Stimulated activated memory B cell treated with anti-CD40 and anti-IgM and Interleukin-4, amounts not matched to agents 10 μg/mL and 1 μg/mL and 100 μg/mL, for 72 hours (primary cell): ENCODE measurements at regions not wholly inside any gene's neighbourhood (a gene's known extent, or its start where the extent isn't known, plus 50 kb on each side); places are given as distances from the start of the nearest gene placed in this dataset.
"Not testable (repeated sequence)": the region's sequence is repeated elsewhere in the genome, so short reads cannot be mapped to it uniquely, and the experiment has no call there.

Experiments used
- ATAC-seq: fragments of 150-1000 bp; cut with Tn5 transposase; 2 replicates; pipeline ENCODE4 v1.10.0; 2021
- H3K27ac Mint-ChIP-seq: one replicate; pipeline ENCODE4 v1.8.0; 2022; ENCODE audit warnings: mild to moderate bottlenecking, mixed read lengths
- H3K27me3 Mint-ChIP-seq: one replicate; pipeline ENCODE4 v1.8.0; 2022; ENCODE audit warnings: mixed read lengths
- H3K36me3 Mint-ChIP-seq: one replicate; pipeline ENCODE4 v1.8.0; 2022; ENCODE audit warnings: mixed read lengths
- H3K4me1 Mint-ChIP-seq: one replicate; pipeline ENCODE4 v1.8.0; 2022; ENCODE audit warnings: mixed read lengths
- H3K4me3 Mint-ChIP-seq: one replicate; pipeline ENCODE4 v1.8.0; 2022; ENCODE audit warnings: mild to moderate bottlenecking, moderate library complexity, mixed read lengths
- H3K9me3 Mint-ChIP-seq: one replicate; pipeline ENCODE4 v1.8.0; 2022; ENCODE audit warnings: mixed read lengths

- H3K36me3 Mint-ChIP-seq = no peaks in the 10 kb centered on the region
- H3K27ac Mint-ChIP-seq = no peak overlapping the region
- H3K4me3 Mint-ChIP-seq = no peak overlapping the region
- ATAC-seq = no peak
- no peaks in the 10 kb centered on the region for H3K4me1 Mint-ChIP-seq
- H3K27me3 Mint-ChIP-seq = no peaks in the 10 kb centered on the region
- H3K9me3 Mint-ChIP-seq = no peaks in the 10 kb centered on the region
These were observed 440.5 kb downstream of the SEMA3D start for GRCh38 chr7:84746353-84746752.

GRCh38 chr7:84744385-84744784 is 442.5 kb downstream of the SEMA3D start:
- Mint-ChIP-seq H3K27ac (no peak overlapping the region), H3K36me3 (no peaks in the 10 kb centered on the region), H3K4me3 (no peak overlapping the region), H3K4me1 (no peaks in the 10 kb centered on the region), H3K27me3 (no peaks in the 10 kb centered on the region), H3K9me3 (no peaks in the 10 kb centered on the region)
- no peak for ATAC-seq

GRCh38 chr7:84738583-84739150 is 448.2 kb downstream of the SEMA3D start:
- no peak overlapping the region for H3K27ac Mint-ChIP-seq
- no peak overlapping the region for H3K4me3 Mint-ChIP-seq
- H3K9me3 Mint-ChIP-seq = peaks cover 2% of the 10 kb centered on the region

GRCh38 chr7:84735677-84736076 is 451.2 kb downstream of the SEMA3D start:
- Mint-ChIP-seq H3K27me3 (no peaks in the 10 kb centered on the region), H3K4me3 (no peak overlapping the region), H3K9me3 (peaks cover 2% of the 10 kb centered on the region), H3K27ac (no peak overlapping the region), H3K4me1 (no peaks in the 10 kb centered on the region), H3K36me3 (no peaks in the 10 kb centered on the region)
- ATAC-seq = no peak

More at GRCh38 chr7:84738583-84739150, 448.2 kb downstream of the SEMA3D start:
- ATAC-seq = no peak
- no peaks in the 10 kb centered on the region for H3K36me3 Mint-ChIP-seq
- H3K27me3 Mint-ChIP-seq = no peaks in the 10 kb centered on the region
- no peaks in the 10 kb centered on the region for H3K4me1 Mint-ChIP-seq

GRCh38 chr7:84735011-84735410 is 451.8 kb downstream of the SEMA3D start:
- Mint-ChIP-seq H3K4me3 (no peak overlapping the region), H3K27ac (no peak overlapping the region), H3K27me3 (no peaks in the 10 kb centered on the region), H3K36me3 (no peaks in the 10 kb centered on the region), H3K9me3 (peaks cover 2% of the 10 kb centered on the region), H3K4me1 (no peaks in the 10 kb centered on the region)
- no peak for ATAC-seq

GRCh38 chr7:84733976-84734375 is 452.9 kb downstream of the SEMA3D start:
- ATAC-seq, H3K27me3 Mint-ChIP-seq, H3K9me3 Mint-ChIP-seq, H3K4me1 Mint-ChIP-seq, H3K4me3 Mint-ChIP-seq, H3K36me3 Mint-ChIP-seq, H3K27ac Mint-ChIP-seq: not testable (repeated sequence)

GRCh38 chr7:84730864-84731263 is 456.0 kb downstream of the SEMA3D start:
- ATAC-seq, H3K27ac Mint-ChIP-seq, H3K9me3 Mint-ChIP-seq, H3K27me3 Mint-ChIP-seq, H3K36me3 Mint-ChIP-seq, H3K4me1 Mint-ChIP-seq, H3K4me3 Mint-ChIP-seq: not testable (repeated sequence)

GRCh38 chr7:84729284-84729683 is 457.6 kb downstream of the SEMA3D start:
- H3K36me3 Mint-ChIP-seq = no peaks in the 10 kb centered on the region
- H3K4me3 Mint-ChIP-seq = no peak overlapping the region
- ATAC-seq = no peak
- no peaks in the 10 kb centered on the region for H3K4me1 Mint-ChIP-seq
- H3K9me3 Mint-ChIP-seq = peaks cover 5% of the 10 kb centered on the region
- no peaks in the 10 kb centered on the region for H3K27me3 Mint-ChIP-seq
- H3K27ac Mint-ChIP-seq = no peak overlapping the region

- H3K27me3 Mint-ChIP-seq = no peaks in the 10 kb centered on the region
- H3K4me1 Mint-ChIP-seq = no peaks in the 10 kb centered on the region
- no peaks in the 10 kb centered on the region for H3K36me3 Mint-ChIP-seq
- H3K4me3 Mint-ChIP-seq = no peak overlapping the region
- ATAC-seq = no peak
- peaks cover 2% of the 10 kb centered on the region for H3K9me3 Mint-ChIP-seq
- no peak overlapping the region for H3K27ac Mint-ChIP-seq
These were observed 464.1 kb downstream of the SEMA3D start for GRCh38 chr7:84722734-84723133.

- no peak overlapping the region for H3K27ac Mint-ChIP-seq
- no peak for ATAC-seq
- no peak overlapping the region for H3K4me3 Mint-ChIP-seq
- H3K4me1 Mint-ChIP-seq = no peaks in the 10 kb centered on the region
- no peaks in the 10 kb centered on the region for H3K36me3 Mint-ChIP-seq
- H3K9me3 Mint-ChIP-seq = peaks cover 2% of the 10 kb centered on the region
- no peaks in the 10 kb centered on the region for H3K27me3 Mint-ChIP-seq
These were observed 464.8 kb downstream of the SEMA3D start for GRCh38 chr7:84722086-84722485.

GRCh38 chr7:84720456-84721097 is 466.3 kb downstream of the SEMA3D start:
- H3K9me3 Mint-ChIP-seq = no peaks in the 10 kb centered on the region
- H3K27ac Mint-ChIP-seq = no peak overlapping the region
- no peaks in the 10 kb centered on the region for H3K36me3 Mint-ChIP-seq
- H3K4me1 Mint-ChIP-seq = no peaks in the 10 kb centered on the region
- H3K27me3 Mint-ChIP-seq = no peaks in the 10 kb centered on the region
- no peak overlapping the region for H3K4me3 Mint-ChIP-seq
- no peak for ATAC-seq

- no peaks in the 10 kb centered on the region for H3K36me3 Mint-ChIP-seq
- H3K27me3 Mint-ChIP-seq = no peaks in the 10 kb centered on the region
- H3K27ac Mint-ChIP-seq = no peak overlapping the region
- H3K4me1 Mint-ChIP-seq = no peaks in the 10 kb centered on the region
- no peak for ATAC-seq
- H3K9me3 Mint-ChIP-seq = no peaks in the 10 kb centered on the region
- no peak overlapping the region for H3K4me3 Mint-ChIP-seq
These were observed 472.1 kb downstream of the SEMA3D start for GRCh38 chr7:84714765-84715164.

GRCh38 chr7:84712374-84713121 is 474.3 kb downstream of the SEMA3D start:
- no peak for ATAC-seq
- no peaks in the 10 kb centered on the region for H3K9me3 Mint-ChIP-seq
- H3K36me3 Mint-ChIP-seq = no peaks in the 10 kb centered on the region
- no peak overlapping the region for H3K4me3 Mint-ChIP-seq
- H3K27ac Mint-ChIP-seq = no peak overlapping the region
- H3K4me1 Mint-ChIP-seq = no peaks in the 10 kb centered on the region
- no peaks in the 10 kb centered on the region for H3K27me3 Mint-ChIP-seq

- H3K4me3 Mint-ChIP-seq, H3K27me3 Mint-ChIP-seq, ATAC-seq, H3K9me3 Mint-ChIP-seq, H3K36me3 Mint-ChIP-seq, H3K27ac Mint-ChIP-seq, H3K4me1 Mint-ChIP-seq: not testable (repeated sequence)
These were observed 476.3 kb downstream of the SEMA3D start for GRCh38 chr7:84710538-84710937.

GRCh38 chr7:84705706-84706105 is 481.1 kb downstream of the SEMA3D start:
- Mint-ChIP-seq H3K27me3 (no peaks in the 10 kb centered on the region), H3K4me3 (no peak overlapping the region), H3K9me3 (no peaks in the 10 kb centered on the region), H3K27ac (no peak overlapping the region), H3K4me1 (no peaks in the 10 kb centered on the region), H3K36me3 (no peaks in the 10 kb centered on the region)
- no peak for ATAC-seq

GRCh38 chr7:84705079-84705478 is 481.8 kb downstream of the SEMA3D start:
- Mint-ChIP-seq H3K36me3 (no peaks in the 10 kb centered on the region), H3K9me3 (no peaks in the 10 kb centered on the region), H3K27ac (no peak overlapping the region), H3K27me3 (no peaks in the 10 kb centered on the region), H3K4me1 (no peaks in the 10 kb centered on the region), H3K4me3 (no peak overlapping the region)
- no peak for ATAC-seq
